Osteocyte (in vitro differentiated cells): ENCODE measurements at regions not wholly inside any gene's neighbourhood (a gene's known extent, or its start where the extent isn't known, plus 50 kb on each side); places are given as distances from the start of the nearest gene placed in this dataset.

Source experiments
- DNase-seq: peaks from one replicate; pipeline ENCODE4 v3.0.0; 2021; ENCODE audit warnings: mixed read lengths; ENCODE audit not compliant: unreplicated experiment; ENCODE audit errors: extremely low spot score
- H3K27ac Mint-ChIP-seq: one replicate; pipeline ENCODE4 v1.8.0; 2021; ENCODE audit warnings: mild to moderate bottlenecking, mixed read lengths; ENCODE audit not compliant: unreplicated experiment
- H3K27me3 Mint-ChIP-seq: one replicate; pipeline ENCODE4 v1.8.0; 2021; ENCODE audit warnings: mixed read lengths; ENCODE audit not compliant: unreplicated experiment
- H3K36me3 Mint-ChIP-seq: one replicate; pipeline ENCODE4 v1.8.0; 2021; ENCODE audit warnings: mixed read lengths; ENCODE audit not compliant: unreplicated experiment
- H3K4me1 Mint-ChIP-seq: one replicate; pipeline ENCODE4 v1.8.0; 2021; ENCODE audit warnings: mixed read lengths; ENCODE audit not compliant: unreplicated experiment
- H3K4me3 Mint-ChIP-seq: one replicate; pipeline ENCODE4 v1.8.0; 2021; ENCODE audit warnings: mild to moderate bottlenecking, moderate library complexity, mixed read lengths; ENCODE audit not compliant: unreplicated experiment
- H3K9me3 Mint-ChIP-seq: one replicate; pipeline ENCODE4 v1.8.0; 2021; ENCODE audit warnings: mixed read lengths; ENCODE audit not compliant: unreplicated experiment
- TF ChIP-seq, protein P1 (sequence below): fragments of 200-600 bp; sonication (generic); IDR thresholded peaks from 2 replicates; pipeline ENCODE4 v1.5.0; 2021; ENCODE audit warnings: antibody characterized with exemption, mild to moderate bottlenecking, moderate library complexity

DNA sequence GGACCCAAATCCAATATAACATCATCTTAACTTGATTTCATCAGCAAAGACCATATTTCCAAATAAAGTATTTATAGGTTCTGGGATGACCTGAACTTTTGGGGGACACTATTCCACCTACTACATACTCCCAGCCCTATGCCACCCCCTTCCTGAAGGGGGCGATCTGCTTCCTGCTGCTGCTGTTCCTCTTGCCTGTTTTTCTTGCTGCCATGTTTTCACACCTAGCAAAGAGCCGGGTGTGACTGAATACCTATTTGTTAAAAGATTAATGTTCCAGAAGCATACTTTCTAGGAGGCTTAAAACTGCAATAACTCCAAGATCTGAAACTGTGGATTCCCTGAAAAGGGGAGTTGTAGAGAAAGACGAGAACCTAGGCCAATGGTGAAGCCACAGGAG is 89.7 kb downstream of the ICOS start:
- Mint-ChIP-seq H3K4me1 (peaks cover under 1% of the 10 kb centered on the region), H3K9me3 (no peaks in the 10 kb centered on the region), H3K27me3 (peaks cover 5% of the 10 kb centered on the region), H3K36me3 (no peaks in the 10 kb centered on the region), H3K27ac (no peak overlapping the region), H3K4me3 (no peak overlapping the region)
- TF ChIP-seq, protein P1, sequence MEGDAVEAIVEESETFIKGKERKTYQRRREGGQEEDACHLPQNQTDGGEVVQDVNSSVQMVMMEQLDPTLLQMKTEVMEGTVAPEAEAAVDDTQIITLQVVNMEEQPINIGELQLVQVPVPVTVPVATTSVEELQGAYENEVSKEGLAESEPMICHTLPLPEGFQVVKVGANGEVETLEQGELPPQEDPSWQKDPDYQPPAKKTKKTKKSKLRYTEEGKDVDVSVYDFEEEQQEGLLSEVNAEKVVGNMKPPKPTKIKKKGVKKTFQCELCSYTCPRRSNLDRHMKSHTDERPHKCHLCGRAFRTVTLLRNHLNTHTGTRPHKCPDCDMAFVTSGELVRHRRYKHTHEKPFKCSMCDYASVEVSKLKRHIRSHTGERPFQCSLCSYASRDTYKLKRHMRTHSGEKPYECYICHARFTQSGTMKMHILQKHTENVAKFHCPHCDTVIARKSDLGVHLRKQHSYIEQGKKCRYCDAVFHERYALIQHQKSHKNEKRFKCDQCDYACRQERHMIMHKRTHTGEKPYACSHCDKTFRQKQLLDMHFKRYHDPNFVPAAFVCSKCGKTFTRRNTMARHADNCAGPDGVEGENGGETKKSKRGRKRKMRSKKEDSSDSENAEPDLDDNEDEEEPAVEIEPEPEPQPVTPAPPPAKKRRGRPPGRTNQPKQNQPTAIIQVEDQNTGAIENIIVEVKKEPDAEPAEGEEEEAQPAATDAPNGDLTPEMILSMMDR = peak; percentile 25
- no peak for DNase-seq

DNA sequence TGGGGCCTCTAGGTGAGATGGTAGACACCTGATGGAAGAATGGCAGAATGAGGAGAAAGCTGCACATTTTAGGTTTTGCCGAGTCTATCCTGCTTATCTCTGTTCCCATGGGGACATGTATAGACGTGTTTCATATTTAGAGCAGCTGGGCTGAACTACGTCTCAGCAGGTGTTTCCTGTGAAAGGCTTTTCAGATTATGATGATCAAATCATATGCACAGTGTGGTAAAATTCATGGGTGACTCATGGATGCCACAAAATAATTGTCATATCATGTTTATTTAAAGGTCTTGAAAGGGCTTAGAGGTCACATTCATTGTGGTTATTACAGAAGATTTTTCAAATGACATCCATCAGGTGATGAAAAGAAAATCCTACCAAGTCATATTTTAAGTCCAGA is 90.5 kb downstream of the ICOS start:
- DNase-seq = no peak
- Mint-ChIP-seq H3K36me3 (no peaks in the 10 kb centered on the region), H3K27me3 (peaks cover 5% of the 10 kb centered on the region), H3K27ac (no peak overlapping the region), H3K4me1 (peaks cover 2% of the 10 kb centered on the region), H3K4me3 (no peak overlapping the region), H3K9me3 (no peaks in the 10 kb centered on the region)
- TF ChIP-seq, protein P1 = no peak

DNA sequence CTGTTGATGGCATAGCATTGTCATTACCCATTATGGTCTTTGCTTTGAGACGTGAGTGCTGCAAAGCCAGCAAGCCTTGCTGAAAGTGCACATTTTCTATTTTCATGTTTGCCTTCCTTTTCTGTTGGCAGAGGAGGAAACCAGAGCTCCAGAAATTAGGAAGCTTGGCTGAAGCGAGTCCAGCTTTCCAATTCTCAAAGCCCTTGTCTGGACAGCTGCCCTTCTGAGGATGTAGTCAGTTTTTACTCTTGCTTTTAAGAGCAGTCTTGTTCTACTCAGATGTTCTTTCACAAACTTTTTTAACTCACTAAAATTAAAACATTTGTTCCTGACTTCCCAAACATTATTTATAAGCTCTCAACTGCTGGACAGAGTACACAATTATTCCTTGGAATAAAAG is 93.8 kb downstream of the ICOS start:
- H3K27ac Mint-ChIP-seq = no peak overlapping the region
- peaks cover 2% of the 10 kb centered on the region for H3K27me3 Mint-ChIP-seq
- TF ChIP-seq, protein P1 = no peak
- no peaks in the 10 kb centered on the region for H3K9me3 Mint-ChIP-seq
- no peak for DNase-seq
- peaks cover 2% of the 10 kb centered on the region for H3K4me1 Mint-ChIP-seq
- no peak overlapping the region for H3K4me3 Mint-ChIP-seq
- no peaks in the 10 kb centered on the region for H3K36me3 Mint-ChIP-seq

DNA sequence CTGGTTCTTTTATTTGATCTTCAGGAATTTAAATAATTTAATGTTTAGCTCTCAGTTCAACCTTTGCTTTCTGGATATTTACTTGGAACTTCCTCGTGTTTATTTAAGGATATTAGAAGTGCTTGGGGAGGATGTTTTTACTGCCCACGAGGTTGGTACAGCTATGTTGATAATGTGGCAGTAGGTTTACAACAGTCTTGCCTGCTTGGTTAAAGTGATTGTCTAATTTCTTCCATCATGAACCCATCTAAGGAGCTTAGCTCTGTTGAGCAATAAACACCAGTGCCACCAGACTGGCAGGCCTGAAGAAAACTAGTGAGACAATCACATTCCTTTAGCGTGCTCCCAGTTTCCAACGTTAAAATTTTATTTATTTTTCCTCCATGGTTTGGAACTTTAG is 94.5 kb downstream of the ICOS start:
- no peaks in the 10 kb centered on the region for H3K36me3 Mint-ChIP-seq
- no peak for DNase-seq
- H3K4me1 Mint-ChIP-seq = peaks cover 2% of the 10 kb centered on the region
- H3K27ac Mint-ChIP-seq = no peak overlapping the region
- no peaks in the 10 kb centered on the region for H3K27me3 Mint-ChIP-seq
- TF ChIP-seq, protein P1 = no peak
- no peaks in the 10 kb centered on the region for H3K9me3 Mint-ChIP-seq
- no peak overlapping the region for H3K4me3 Mint-ChIP-seq

DNA sequence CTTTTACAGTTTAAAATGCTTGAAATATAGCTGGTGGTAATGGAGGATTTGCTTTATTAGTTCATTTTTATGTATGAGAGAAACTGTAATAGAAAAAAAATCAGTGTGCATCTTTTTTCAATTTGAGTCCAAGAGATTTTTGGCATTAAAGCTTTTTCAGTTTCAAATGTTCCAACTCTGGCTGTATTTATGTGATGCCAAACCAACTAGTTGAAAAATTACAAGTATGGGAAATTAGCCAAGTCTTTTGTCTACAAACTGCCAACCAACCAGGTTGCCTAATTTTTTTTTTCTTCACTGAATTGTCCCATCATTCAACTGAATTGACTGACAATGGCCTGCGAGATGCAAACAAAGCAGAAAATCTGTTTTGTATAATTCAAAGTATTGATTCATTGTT is 95.7 kb downstream of the ICOS start:
- peaks cover 3% of the 10 kb centered on the region for H3K27me3 Mint-ChIP-seq
- H3K36me3 Mint-ChIP-seq = no peaks in the 10 kb centered on the region
- DNase-seq = no peak
- peaks cover 2% of the 10 kb centered on the region for H3K4me1 Mint-ChIP-seq
- TF ChIP-seq, protein P1 = no peak
- no peaks in the 10 kb centered on the region for H3K9me3 Mint-ChIP-seq
- H3K4me3 Mint-ChIP-seq = no peak overlapping the region
- no peak overlapping the region for H3K27ac Mint-ChIP-seq
